HCT116 (cell line): ENCODE measurements at regions not wholly inside any gene's neighbourhood (a gene's known extent, or its start where the extent isn't known, plus 50 kb on each side); places are given as distances from the start of the nearest gene placed in this dataset.

Source experiments
- CTCF ChIP-seq, 3 experiments: fragments of 200-600 bp in 1 of 3; sonication (generic) in 1 of 3; IDR thresholded peaks in 2 of 3; conservative IDR thresholded peaks in 1 of 3; 2 replicates each; pipeline ENCODE4 v1.5.1; 2012 to 2017; ENCODE audit warnings: low read depth in 2 of 3, low read length in 2 of 3, antibody characterized with exemption in 1 of 3, borderline replicate concordance in 1 of 3, control low read depth in 1 of 3, mild to moderate bottlenecking in 1 of 3, mixed read lengths in 1 of 3, mixed run types in 1 of 3, moderate library complexity in 1 of 3; ENCODE audit not compliant: insufficient read depth in 1 of 3
- EZH2 ChIP-seq: fragments of 200-600 bp; sonication (generic); IDR thresholded peaks from 2 replicates; pipeline ENCODE4 v1.6.1; 2017; ENCODE audit warnings: antibody characterized with exemption, mixed run types
- EZH2phosphoT487 ChIP-seq: fragments of 200-600 bp; IDR thresholded peaks from 2 replicates; pipeline ENCODE4 v1.6.1; 2018; ENCODE audit warnings: antibody characterized with exemption, borderline replicate concordance
- MAX ChIP-seq: IDR thresholded peaks from 2 replicates; pipeline ENCODE4 v1.6.1; 2012
- POLR2A ChIP-seq: IDR thresholded peaks from 2 replicates; pipeline ENCODE4 v1.7.0; 2011; ENCODE audit warnings: borderline replicate concordance; ENCODE audit not compliant: insufficient read depth, insufficient read length; ENCODE audit errors: extremely low read depth
- SIN3A ChIP-seq: IDR thresholded peaks from 2 replicates; pipeline ENCODE4 v1.6.1; 2012; ENCODE audit warnings: low read depth

DNA sequence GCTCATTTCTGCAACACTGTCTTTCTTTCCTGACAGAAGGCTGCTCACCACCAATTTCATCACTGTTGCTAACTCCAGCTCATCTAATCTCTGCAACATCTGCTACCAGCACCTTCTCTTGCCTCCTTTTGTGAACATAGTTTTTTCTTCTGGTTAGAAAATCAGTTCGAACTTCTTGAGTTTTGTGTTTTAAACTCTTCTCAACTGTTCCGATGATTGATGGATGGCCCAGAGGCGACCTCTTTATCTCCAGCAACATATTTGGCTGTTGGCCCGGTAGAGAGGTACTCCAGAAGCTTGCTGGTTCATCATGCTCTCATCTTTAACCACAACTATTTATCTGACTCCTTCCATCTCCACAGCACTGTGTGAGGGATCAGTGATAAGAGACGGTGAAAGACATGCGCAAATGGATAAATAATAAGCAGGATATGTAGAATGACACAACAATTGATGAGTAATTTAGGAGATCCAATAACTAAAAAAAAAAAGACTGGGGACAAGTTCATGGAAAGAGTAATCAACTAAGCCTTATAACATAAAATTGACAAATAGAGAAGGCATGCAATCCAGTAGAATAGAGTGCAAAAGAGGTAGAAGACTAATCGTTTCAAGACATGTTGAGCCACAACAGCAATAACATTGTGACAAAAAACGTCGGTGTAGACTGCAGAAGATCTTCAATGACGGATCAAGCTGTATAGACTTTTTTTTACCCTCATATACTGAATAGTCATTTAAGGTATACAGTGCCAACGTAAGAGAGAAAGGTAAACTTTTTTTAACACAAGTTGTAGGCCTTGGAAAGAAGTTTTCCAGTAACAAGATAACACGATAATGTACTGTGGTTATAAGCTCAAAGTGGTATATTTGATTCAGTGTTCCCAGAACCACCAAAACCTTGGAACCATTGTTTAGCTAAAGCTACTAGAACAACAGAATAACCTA, 152.2 kb downstream of the CRPPA start:
- no peak for TF ChIP-seq EZH2phosphoT487
- no peak for TF ChIP-seq POLR2A
- no peak for TF ChIP-seq MAX
- TF ChIP-seq CTCF (IDR thresholded peaks at IDR 0.05 in 2 of 3, conservative IDR thresholded peaks at IDR 0.05 in 1 of 3; ENCODE audit: borderline replicate concordance in 1 of 3, insufficient read depth in 1 of 3, low read depth in 2 of 3, low read length in 2 of 3) = no peak
- TF ChIP-seq EZH2 = no peak
- TF ChIP-seq SIN3A = no peak
